SK-N-DZ (cell line): ENCODE measurements at regions not wholly inside any gene's neighbourhood (a gene's known extent, or its start where the extent isn't known, plus 50 kb on each side); places are given as distances from the start of the nearest gene placed in this dataset.

Experiments
- DNase-seq: peaks from one replicate; pipeline ENCODE4 v3.0.0-alpha.2; 2015; ENCODE audit warnings: low spot score

- DNase-seq = no peak
Observed at GRCh38 chr4:31360786-31361185, 640.6 kb downstream of the PCDH7 start.

- DNase-seq = no peak
Observed at GRCh38 chr4:31362756-31363155, 642.6 kb downstream of the PCDH7 start.

- DNase-seq = no peak
Observed at GRCh38 chr4:31365006-31365690, 645.0 kb downstream of the PCDH7 start.

GRCh38 chr4:31366041-31366440 is 645.9 kb downstream of the PCDH7 start:
- DNase-seq = no peak

GRCh38 chr4:31370866-31371465 is 650.8 kb downstream of the PCDH7 start:
- peak; percentile 64 for DNase-seq

DNA sequence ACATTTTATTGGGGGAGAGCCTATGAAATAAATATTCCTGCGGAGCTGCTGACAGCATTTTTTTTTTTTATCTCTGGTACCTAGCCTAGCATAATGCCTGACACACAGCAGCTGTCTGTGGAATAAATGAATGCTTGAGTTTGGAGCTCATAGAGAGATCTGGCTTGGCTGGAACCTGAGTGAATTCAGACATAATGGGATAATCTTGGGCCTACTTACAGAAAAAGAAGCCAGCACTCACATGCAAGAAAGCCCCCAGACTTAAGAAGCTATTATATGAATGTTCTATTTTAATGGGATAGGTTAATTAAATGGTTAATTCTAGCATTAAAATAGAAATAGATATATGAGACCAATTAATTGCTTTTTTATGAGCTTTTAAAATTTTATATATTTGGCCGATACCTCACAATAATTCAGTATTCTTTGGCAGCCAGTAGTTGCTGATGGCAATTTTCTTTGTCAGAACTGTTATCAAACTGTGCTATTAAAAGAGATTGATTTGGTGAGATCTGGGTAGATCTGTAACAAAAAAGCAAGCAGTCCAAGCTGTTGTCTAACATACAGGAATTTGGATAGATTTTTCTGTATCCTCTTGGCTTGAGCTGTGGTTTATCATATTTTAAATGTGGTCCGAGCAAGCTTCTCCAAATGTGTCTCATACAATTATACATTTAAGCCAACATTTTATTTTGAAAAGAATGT is 654.2 kb downstream of the PCDH7 start:
- DNase-seq = no peak

DNA sequence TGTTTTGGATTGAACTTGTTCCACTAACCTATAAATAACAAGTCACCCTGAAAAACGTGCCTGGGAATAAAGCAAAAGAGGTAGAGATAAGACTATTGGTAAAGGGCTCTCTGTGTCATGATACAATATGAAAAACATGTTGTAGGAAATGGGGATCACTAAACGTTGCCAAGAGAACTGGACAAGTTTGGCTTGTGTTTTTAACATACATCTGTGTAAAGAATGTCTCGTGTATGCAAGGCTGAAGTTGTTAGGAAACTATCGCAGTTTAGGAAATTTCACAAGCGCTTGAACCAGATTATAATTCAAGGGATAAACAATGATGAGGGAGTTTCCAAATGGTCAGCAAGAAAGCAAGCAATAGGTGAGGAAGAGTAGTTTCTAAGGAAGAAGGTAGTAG is 655.8 kb downstream of the PCDH7 start:
- no peak for DNase-seq

DNA sequence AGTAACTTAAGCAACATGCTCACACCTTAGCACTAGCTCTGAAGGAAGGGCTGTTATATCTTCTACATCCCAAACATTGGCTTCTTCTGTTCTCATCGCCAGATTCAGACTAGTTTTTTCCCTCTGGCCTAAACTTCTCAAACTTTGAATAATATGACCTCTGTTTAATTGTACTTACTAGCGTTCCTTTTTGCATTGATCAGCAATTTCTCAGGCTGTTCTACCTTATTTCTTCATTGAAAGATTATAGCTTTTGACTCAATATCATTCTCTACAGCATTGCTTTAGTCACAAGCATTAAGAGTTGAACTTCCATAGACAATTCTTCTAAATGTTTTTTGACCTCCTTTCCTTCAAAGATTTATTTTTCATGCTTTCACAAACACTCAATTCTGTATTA is 659.2 kb downstream of the PCDH7 start:
- no peak for DNase-seq

DNA sequence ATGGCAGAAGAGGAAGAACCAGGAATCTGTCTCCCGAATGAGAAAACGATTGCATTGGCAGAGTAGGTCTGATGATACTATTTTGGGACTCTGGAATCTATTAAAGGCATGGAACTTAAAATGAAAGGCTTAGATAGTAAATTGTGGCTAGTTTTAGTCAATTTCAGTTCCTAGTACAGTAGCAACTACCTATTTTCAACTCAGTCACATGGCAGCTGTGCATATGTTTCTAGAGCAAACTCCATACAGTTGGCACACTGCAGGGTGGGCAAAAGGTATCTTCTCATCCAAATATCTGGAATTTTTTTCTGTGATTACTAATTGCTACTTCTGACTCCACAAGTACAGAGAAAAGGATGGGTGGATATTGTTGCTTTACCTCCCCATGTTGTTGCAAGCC is 663.6 kb downstream of the PCDH7 start:
- no peak for DNase-seq

DNA sequence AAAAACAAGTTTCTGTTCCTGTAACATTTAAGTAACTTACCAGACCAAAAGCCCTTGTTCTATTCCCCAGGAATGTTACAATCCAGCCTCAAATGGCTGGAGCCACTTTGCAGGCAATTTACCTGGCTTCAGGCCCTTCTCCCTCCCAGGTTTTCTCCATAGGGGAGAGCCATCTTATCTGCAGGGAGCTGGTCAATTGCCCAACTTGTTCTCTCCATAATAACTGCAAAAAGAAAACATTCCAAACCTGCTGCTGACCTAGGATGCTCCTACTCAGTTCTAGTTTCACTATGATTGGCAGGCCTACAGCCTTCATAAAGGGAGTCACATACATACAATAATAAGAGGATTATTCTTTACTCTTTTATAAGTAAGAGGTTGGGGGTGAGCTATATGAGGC is 670.7 kb downstream of the PCDH7 start:
- no peak for DNase-seq

DNA sequence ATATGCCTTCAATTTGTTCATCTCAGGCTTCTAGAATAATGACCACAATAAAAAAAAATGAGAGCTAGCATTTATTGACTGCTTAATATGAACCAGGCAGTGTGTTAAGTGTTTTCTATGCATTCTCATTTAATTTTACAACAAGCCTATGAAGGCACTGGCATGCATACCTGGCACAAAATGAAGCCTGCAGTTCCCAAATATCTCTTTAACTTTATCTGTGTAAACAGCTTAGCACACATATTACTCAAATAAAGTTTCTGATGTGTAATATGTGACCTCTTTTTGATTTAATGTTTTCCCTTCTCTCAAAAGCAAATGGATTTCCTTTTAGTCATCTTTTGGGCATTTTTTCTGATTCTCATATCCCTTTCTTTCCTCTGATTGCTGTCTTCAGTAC is 671.8 kb downstream of the PCDH7 start:
- no peak for DNase-seq

DNA sequence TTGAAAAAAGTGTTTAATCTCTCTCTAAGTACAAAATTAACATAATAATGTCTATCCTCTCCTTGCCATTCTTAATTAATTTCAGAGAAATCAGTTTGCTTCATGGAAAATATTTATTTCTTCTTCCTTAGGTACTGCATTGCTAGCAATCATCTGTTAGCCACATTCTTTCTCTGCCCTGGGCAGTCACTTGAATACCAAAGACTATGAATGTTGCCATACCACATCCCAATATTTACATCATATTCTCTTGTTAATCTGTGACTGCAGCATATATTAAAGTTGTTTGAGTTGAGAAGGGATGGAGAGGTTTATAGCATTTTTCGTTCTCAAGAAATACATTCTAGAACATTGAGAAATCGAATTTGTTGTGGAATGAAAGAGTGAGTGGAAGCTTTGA is 672.8 kb downstream of the PCDH7 start:
- DNase-seq = no peak

DNA sequence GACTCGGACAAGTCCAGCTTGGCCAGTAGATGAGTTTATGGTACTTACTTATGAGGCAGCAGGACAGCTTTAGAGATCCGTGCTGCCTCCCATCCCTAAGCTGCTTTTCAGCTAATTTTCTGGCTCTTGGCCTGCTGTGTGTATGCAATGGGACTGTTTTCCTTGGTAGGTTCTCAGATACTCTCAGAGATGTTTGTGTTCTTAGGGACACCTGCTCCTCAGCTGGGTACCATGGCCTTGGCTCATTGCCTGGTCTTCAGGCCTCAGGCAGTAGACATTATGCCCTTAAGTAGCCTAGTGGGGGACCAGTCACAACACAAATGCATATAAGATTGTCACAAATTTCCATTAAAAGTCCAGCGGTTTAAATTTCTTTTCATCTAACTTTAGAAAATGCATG is 688.0 kb downstream of the PCDH7 start:
- no peak for DNase-seq

- DNase-seq = no peak
Observed at GRCh38 chr4:31411565-31411964, 691.4 kb downstream of the PCDH7 start.

DNA sequence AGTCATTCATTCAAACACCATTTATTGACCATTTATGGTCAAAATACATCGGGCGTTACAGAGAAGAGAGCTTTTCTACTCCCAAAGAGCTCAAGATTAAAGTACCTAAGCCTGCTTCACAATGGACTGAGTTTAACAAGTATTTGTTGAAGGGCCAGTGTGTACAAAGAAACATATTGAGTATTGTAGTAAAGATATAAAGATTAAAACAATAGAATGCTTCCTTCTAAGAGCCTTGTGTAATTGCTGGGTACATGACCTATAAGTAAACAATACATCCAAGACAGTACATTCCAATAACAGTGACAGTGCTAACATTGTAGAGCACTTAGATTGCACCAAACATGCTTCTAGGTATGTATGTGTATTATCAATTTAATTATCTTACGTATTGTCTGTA is 695.5 kb downstream of the PCDH7 start:
- no peak for DNase-seq

- no peak for DNase-seq
Observed at GRCh38 chr4:31416498-31416897, 696.3 kb downstream of the PCDH7 start.

DNA sequence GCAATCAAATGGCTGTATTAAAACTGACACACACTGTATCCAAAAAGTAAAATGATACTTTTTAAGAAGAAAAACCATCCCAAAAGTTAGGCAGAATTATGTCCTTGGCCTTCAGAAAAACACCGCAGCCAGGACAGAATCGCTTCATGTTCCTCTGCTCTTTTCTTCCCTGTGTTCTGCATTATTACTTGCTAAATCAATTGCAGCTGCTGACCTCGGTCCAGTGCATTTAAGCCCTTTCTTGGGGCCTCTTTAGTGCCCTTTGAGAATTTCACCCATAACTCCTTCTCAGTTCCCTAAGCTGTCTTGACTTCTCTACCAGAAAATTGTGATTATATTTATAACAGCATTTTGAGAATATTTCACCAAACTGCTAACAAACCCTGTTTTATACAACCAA is 696.9 kb downstream of the PCDH7 start:
- DNase-seq = no peak

GRCh38 chr4:31422006-31422405 is 701.8 kb downstream of the PCDH7 start:
- no peak for DNase-seq

DNA sequence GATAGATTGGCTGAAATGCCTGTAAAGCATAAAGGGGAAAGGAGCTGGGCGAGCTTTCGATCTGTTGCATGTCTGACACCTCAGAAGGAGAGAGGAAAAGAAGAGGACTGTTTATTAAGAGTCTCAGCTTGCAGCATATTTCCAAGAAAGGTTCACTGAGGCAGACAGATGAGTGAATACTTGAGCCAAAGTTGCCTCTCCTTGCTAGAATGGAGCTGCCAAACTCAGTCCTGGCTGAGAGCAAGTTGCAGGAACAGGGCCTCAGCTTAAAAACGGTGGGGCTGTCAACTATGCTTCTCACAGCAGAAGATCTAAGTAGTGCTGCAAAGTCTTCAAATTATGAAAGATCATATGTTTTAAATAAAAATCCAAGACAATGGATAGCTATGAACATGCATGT is 707.5 kb downstream of the PCDH7 start:
- DNase-seq = no peak

DNA sequence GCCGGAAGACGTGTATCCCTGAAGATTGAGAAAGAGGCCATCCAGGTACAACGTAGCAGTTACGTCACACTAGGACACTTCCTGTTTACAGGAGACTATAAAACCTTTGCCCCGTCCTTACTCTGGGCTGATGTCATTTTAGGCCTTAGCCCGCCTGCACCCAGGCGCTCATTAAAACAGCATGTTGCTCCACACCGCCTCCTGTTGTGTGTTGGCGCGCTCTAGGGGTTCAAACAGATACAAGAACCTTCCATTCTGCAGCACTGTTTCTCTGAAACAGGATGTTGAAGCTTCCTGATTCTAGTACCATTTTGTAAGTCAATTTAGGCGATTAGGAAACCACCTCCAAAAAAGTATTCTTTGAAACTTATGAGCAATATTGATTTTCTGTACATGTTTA is 722.1 kb downstream of the PCDH7 start:
- DNase-seq = no peak

GRCh38 chr4:31445526-31445925 is 725.4 kb downstream of the PCDH7 start:
- no peak for DNase-seq

GRCh38 chr4:31455612-31456011 is 735.4 kb downstream of the PCDH7 start:
- DNase-seq = no peak

DNA sequence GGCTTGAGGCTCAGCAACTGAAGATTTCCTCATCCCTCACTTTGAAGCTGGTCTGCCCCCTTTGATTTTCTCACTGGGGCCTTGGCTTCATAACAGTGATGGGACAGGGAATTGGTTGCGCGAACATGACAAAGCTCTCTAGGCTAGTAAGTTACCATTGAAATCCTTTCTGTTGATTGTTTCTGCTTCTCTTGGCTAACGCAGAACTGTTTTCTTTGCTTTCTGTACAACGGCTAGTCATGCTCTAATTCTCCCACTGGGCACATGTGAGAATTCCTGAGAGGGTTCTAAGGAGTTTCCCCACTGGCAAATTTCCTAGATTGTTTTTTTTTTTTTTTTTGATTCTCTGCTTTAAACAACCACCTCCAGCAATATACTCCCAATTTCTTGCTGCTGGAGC is 738.6 kb downstream of the PCDH7 start:
- DNase-seq = no peak
